Right lobe of liver (tissue), 6 donors: ENCODE measurements at regions not wholly inside any gene's neighbourhood (a gene's known extent, or its start where the extent isn't known, plus 50 kb on each side); places are given as distances from the start of the nearest gene placed in this dataset.

Experiments used
- ATAC-seq, 4 donors: fragments of 200-7000 bp; cut with Tn5 transposase; one replicate each; pipeline ENCODE4 v1.9.1; 2020; ENCODE audit warnings: mild to moderate bottlenecking in 4 of 4, moderate library complexity in 4 of 4
- DNase-seq, 3 donors: peaks; one replicate each; pipeline ENCODE4 v3.0.0-alpha.2; 2020
- H3K27ac ChIP-seq, 3 donors: fragments of 200-600 bp; one replicate each; pipeline ENCODE4 v1.8.0; 2022
- H3K27me3 ChIP-seq, 2 donors: fragments of 200-600 bp; one replicate each; pipeline ENCODE4 v1.8.0; 2022
- H3K36me3 ChIP-seq, 4 donors: fragments of 200-600 bp; sonication (generic) in 1 of 4; one replicate each; pipeline versions ENCODE4 v1.5.1 to v1.8.0; 2017 to 2022; ENCODE audit warnings: control low read depth in 1 of 4
- H3K4me1 ChIP-seq, 4 donors: fragments of 200-600 bp; sonication (generic) in 1 of 4; one replicate each; pipeline versions ENCODE4 v1.5.1 to v1.8.0; 2017 to 2022; ENCODE audit warnings: control low read depth in 1 of 4
- H3K4me3 ChIP-seq, 3 donors: fragments of 200-600 bp; one replicate each; pipeline ENCODE4 v1.8.0; 2022
- H3K9me3 ChIP-seq, 4 donors: fragments of 200-600 bp; sonication (generic) in 1 of 4; one replicate each; pipeline versions ENCODE4 v1.5.1 to v1.8.0; 2017 to 2022; ENCODE audit warnings: control low read depth in 1 of 4
- POLR2A ChIP-seq: fragments of 450-650 bp; IDR thresholded peaks from one replicate; pipeline ENCODE4 v1.6.1; 2017; ENCODE audit warnings: antibody characterized with exemption, mild to moderate bottlenecking
- WGBS: methylation state at CpG from one replicate; pipeline ENCODE4 v1.1.6; 2018; ENCODE audit warnings: low coverage, low lambda C conversion rate; ENCODE audit not compliant: insufficient coverage; ENCODE audit errors: missing lambda C conversion rate; 5-methylcytosine and 5-hydroxymethylcytosine counted together
- intact Hi-C, 2 donors: fragments of 100-400 bp; cut with DNase I; formaldehyde crosslinking; loops; one replicate each; pipeline versions ENCODE4 v1.11.2 to v1.14.1; 2022
- TF ChIP-seq, protein P1 (sequence below), 4 donors: fragments of 200-600 bp in 3 of 4; fragments of 450-650 bp in 1 of 4; IDR thresholded peaks; one replicate each; pipeline versions ENCODE4 v1.5.1 to v1.8.0; 2016 to 2022; ENCODE audit warnings: antibody characterized with exemption in 4 of 4, mild to moderate bottlenecking in 2 of 4
- donor health status: DM: no; HTN: yes; CAD: no.
- donor health status: DM: no; HTN: no; CAD: no.
- donor health status: DM: no; HTN: no; CAD: no.
- donor health status: DM: no; HTN: yes; CAD: no.
- donor health status: DM: no; HTN: yes; CAD: no.

DNA sequence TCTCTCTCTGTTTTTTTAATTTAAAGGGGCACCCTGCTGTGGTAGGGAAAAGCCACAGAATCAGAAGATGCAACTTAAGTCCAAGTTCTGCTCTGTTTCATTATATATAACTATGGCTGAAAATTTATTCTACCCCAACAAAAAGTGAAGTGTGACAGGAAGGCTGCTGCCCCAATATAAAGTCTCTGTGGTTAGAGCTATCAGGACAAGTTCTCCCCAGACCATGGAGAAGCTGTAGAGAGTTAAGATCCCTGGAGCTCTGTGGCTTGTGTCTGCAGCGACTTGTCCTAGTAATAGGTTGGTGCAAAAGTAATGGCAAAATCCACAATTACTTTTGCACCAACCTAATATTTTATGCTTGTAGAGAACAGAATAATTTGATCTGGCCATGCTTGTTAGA, 250.9 kb downstream of the PSAT1 start:
- Histone ChIP-seq H3K4me1 (no peaks in the 10 kb centered on the region), H3K9me3 (no peaks in the 10 kb centered on the region), H3K27ac (no peak overlapping the region), H3K4me3 (no peak overlapping the region), H3K36me3 (no peaks in the 10 kb centered on the region), H3K27me3 (no peaks in the 10 kb centered on the region)
- TF ChIP-seq, protein P1, sequence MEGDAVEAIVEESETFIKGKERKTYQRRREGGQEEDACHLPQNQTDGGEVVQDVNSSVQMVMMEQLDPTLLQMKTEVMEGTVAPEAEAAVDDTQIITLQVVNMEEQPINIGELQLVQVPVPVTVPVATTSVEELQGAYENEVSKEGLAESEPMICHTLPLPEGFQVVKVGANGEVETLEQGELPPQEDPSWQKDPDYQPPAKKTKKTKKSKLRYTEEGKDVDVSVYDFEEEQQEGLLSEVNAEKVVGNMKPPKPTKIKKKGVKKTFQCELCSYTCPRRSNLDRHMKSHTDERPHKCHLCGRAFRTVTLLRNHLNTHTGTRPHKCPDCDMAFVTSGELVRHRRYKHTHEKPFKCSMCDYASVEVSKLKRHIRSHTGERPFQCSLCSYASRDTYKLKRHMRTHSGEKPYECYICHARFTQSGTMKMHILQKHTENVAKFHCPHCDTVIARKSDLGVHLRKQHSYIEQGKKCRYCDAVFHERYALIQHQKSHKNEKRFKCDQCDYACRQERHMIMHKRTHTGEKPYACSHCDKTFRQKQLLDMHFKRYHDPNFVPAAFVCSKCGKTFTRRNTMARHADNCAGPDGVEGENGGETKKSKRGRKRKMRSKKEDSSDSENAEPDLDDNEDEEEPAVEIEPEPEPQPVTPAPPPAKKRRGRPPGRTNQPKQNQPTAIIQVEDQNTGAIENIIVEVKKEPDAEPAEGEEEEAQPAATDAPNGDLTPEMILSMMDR (IDR thresholded peaks at IDR 0.05) = no peak
- no peak for TF ChIP-seq POLR2A
- intact Hi-C loops = loop anchor here in 1 of 2 donors (10.0 kb wide), 1 partner anchor 57 kb away; no protein-coding TSS in a partner anchor
- 50% methylated on average over 1 of the region's 1 CpG for WGBS
- DNase-seq = no peak
- no peak for ATAC-seq

DNA sequence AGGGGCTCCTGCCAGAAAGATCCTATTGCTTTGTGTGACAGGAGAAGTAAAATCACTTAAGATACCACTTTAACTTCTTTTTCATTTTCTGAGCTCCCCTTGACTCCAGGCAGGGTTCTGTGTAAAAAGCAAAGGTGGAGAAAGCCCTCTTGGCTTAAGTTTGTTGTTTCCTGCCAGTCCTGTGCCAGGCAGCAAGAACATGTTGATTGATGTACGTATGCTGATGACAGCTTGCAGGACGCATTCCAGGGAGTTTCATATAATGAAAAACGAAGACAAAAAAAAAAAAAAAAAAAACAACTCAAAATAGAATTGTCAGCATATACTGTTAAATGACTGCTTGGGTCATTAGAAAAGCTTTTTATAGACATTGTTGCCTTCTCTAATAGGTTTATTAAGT, 251.7 kb downstream of the PSAT1 start:
- TF ChIP-seq, protein P1 (IDR thresholded peaks at IDR 0.05) = no peak
- TF ChIP-seq POLR2A = no peak

DNA sequence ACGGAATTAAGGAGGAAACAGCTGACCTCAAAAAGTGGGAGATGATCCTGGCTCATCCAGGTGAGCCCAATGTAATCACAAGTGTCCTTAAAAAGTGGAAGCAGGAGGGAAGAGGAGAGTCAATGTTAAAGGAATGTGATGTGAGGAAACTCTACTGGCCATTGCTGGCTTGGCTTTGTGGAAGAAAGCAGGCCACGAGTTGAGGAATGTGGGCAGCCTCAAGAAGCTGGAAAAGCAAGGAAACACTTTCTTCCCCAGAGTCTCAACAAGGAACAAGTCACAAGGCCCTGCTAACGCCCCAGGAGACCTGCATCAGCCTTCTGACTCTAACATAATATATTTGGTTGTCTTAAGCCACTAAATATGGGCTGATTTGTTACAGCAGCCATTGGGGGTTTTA, 252.8 kb downstream of the PSAT1 start:
- WGBS = 65% methylated on average over 2 of the region's 3 CpGs
- H3K27ac ChIP-seq = no peak overlapping the region
- ATAC-seq (no peak), DNase-seq (no peak)
- H3K27me3 ChIP-seq = no peaks in the 10 kb centered on the region
- H3K4me1 ChIP-seq = no peaks in the 10 kb centered on the region
- no peak overlapping the region for H3K4me3 ChIP-seq
- no peaks in the 10 kb centered on the region for H3K36me3 ChIP-seq
- TF ChIP-seq, protein P1 (IDR thresholded peaks at IDR 0.05) = no peak
- no peak for TF ChIP-seq POLR2A
- intact Hi-C loops = loop anchor here in 1 of 2 donors (10.0 kb wide), 1 partner anchor 55 kb away; no protein-coding TSS in a partner anchor
- no peaks in the 10 kb centered on the region for H3K9me3 ChIP-seq

More for the DNA sequence above, 251.7 kb downstream of the PSAT1 start:
- no peak for ATAC-seq
- Histone ChIP-seq H3K27ac (no peak overlapping the region), H3K36me3 (no peaks in the 10 kb centered on the region), H3K27me3 (no peaks in the 10 kb centered on the region), H3K4me3 (no peak overlapping the region), H3K9me3 (no peaks in the 10 kb centered on the region), H3K4me1 (no peaks in the 10 kb centered on the region)
- DNase-seq = no peak
- 70% methylated on average over 3 of the region's 3 CpGs for WGBS
- intact Hi-C loops = loop anchor here in 1 of 2 donors (10.0 kb wide), 1 partner anchor 56 kb away; no protein-coding TSS in a partner anchor

DNA sequence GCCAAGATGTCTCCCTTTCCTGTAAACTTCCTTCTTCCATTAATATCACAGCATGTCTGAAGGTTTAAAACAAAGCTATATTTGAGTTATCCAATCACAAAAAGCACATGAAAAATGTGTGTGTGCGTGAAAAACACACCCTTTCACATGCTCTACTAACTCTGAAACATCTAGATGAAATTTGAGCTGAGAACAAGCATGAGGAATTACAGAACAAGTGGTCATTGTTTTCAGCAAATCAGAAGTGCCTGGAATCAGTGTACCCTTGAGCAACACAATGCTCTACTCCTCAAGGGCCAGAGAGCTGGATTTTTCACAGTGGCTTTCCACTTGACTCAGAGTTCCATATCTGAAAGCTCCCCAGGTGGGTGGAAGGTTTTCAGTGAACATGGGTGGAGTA, 255.9 kb downstream of the PSAT1 start:
- no peak overlapping the region for H3K27ac ChIP-seq
- intact Hi-C loops = no loop called here
- H3K27me3 ChIP-seq = no peaks in the 10 kb centered on the region
- no peak for ATAC-seq
- H3K4me3 ChIP-seq = no peak overlapping the region
- WGBS = 73% methylated on average over 1 of the region's 1 CpG
- no peaks in the 10 kb centered on the region for H3K4me1 ChIP-seq
- H3K36me3 ChIP-seq = no peaks in the 10 kb centered on the region
- TF ChIP-seq, protein P1 (IDR thresholded peaks at IDR 0.05) = no peak
- no peak for TF ChIP-seq POLR2A
- H3K9me3 ChIP-seq = no peaks in the 10 kb centered on the region
- DNase-seq = no peak

DNA sequence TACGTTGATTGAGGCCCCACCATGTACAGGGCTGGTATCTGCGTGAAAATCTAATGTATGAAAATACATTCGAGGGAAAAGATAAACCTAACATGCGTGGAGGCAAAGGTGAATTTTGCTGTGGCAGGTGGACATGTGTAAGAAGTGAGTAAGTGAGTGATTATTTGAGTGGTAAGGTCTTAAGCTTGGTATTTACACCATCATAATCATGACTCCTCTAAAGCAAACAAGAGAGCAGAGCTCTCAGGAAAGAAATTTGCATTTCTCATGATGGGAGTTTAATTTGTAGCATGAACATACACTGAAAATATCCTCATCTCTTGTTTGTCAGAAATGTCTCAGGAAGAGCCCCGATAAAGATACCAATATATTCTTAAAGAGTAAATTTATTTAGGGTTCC, 260.6 kb downstream of the PSAT1 start:
- no peaks in the 10 kb centered on the region for H3K9me3 ChIP-seq
- H3K27ac ChIP-seq = no peak overlapping the region
- no peak for DNase-seq
- ATAC-seq = no peak
- intact Hi-C loops = no loop called here
- TF ChIP-seq POLR2A = no peak
- TF ChIP-seq, protein P1 (IDR thresholded peaks at IDR 0.05) = no peak
- no peaks in the 10 kb centered on the region for H3K4me1 ChIP-seq
- 52% methylated on average over 5 of the region's 5 CpGs for WGBS
- no peaks in the 10 kb centered on the region for H3K27me3 ChIP-seq
- H3K4me3 ChIP-seq = no peak overlapping the region
- H3K36me3 ChIP-seq = no peaks in the 10 kb centered on the region
